ENCODE measurements at regions not wholly inside any gene's neighbourhood (a gene's known extent, or its start where the extent isn't known, plus 50 kb on each side); places are given as distances from the start of the nearest gene placed in this dataset.

- TF ChIP-seq ZNF549 (CRISPR knock-in tag; IDR thresholded peaks at IDR 0.05) (no peak), ZBTB43 (CRISPR knock-in tag; conservative IDR thresholded peaks at IDR 0.05) (no peak), RELA (CRISPR knock-in tag; IDR thresholded peaks at IDR 0.05) (no peak), MTA3 (CRISPR knock-in tag; IDR thresholded peaks at IDR 0.05) (no peak), HMG20A (CRISPR knock-in tag; IDR thresholded peaks at IDR 0.05; ENCODE audit: borderline replicate concordance) (no peak)
Measured at GRCh38 chr5:8208307-8208706, 339.4 kb downstream of the MTRR start.
